ENCODE measurements at regions not wholly inside any gene's neighbourhood (a gene's known extent, or its start where the extent isn't known, plus 50 kb on each side); places are given as distances from the start of the nearest gene placed in this dataset.

- WGBS, 2 donors, result 74 to 90% methylated on average over 3 of the region's 3 CpGs
- intact Hi-C loops (cut with DNase I; ENCODE audit: low total_unique reads), result no loop called here
- no peak overlapping the region for H3K4me3 ChIP-seq (ENCODE audit: low read depth, poor library complexity, severe bottlenecking)
- no peak for TF ChIP-seq POLR2A (IDR thresholded peaks at IDR 0.05)
- no peak for TF ChIP-seq CTCF (IDR thresholded peaks at IDR 0.05)
- DNase-seq (ENCODE audit: low spot score in 2 of 2), result no peak
Measured at GRCh38 chr10:28849309-28849708, 172.0 kb downstream of the BAMBI start.

- intact Hi-C loops (cut with DNase I; ENCODE audit: low total_unique reads), result no loop called here
- no peak overlapping the region for H3K4me3 ChIP-seq (ENCODE audit: low read depth, poor library complexity, severe bottlenecking)
- no peak for DNase-seq (ENCODE audit: low spot score in 2 of 2)
- TF ChIP-seq POLR2A (IDR thresholded peaks at IDR 0.05) (no peak), CTCF (IDR thresholded peaks at IDR 0.05) (no peak)
- 72 to 74% methylated on average over 4 of the region's 4 CpGs for WGBS, 2 donors
Measured at GRCh38 chr10:28849821-28850220, 172.5 kb downstream of the BAMBI start.

- H3K4me3 ChIP-seq (ENCODE audit: low read depth, poor library complexity, severe bottlenecking), result no peak overlapping the region
- intact Hi-C loops (cut with DNase I; ENCODE audit: low total_unique reads), result no loop called here
- TF ChIP-seq CTCF (IDR thresholded peaks at IDR 0.05), result no peak
- no peak for TF ChIP-seq POLR2A (IDR thresholded peaks at IDR 0.05)
- DNase-seq (ENCODE audit: low spot score in 2 of 2), result no peak
- WGBS, 2 donors, result 85 to 88% methylated on average over 6 of the region's 6 CpGs
Measured at GRCh38 chr10:28850784-28851183, 173.5 kb downstream of the BAMBI start.

- H3K4me3 ChIP-seq (ENCODE audit: low read depth, poor library complexity, severe bottlenecking), result no peak overlapping the region
- intact Hi-C loops (cut with DNase I; ENCODE audit: low total_unique reads), result no loop called here
- DNase-seq (ENCODE audit: low spot score in 2 of 2), result no peak
- TF ChIP-seq CTCF (IDR thresholded peaks at IDR 0.05) (no peak), POLR2A (IDR thresholded peaks at IDR 0.05) (no peak)
- 37 to 39% methylated on average over 5 of the region's 5 CpGs for WGBS, 2 donors
Measured at GRCh38 chr10:28853195-28853594, 175.9 kb downstream of the BAMBI start.

GRCh38 chr10:28857164-28857563 lies 179.8 kb downstream of the BAMBI start:
- H3K4me3 ChIP-seq (ENCODE audit: low read depth, poor library complexity, severe bottlenecking), result no peak overlapping the region
- 94 to 95% methylated on average over 2 of the region's 2 CpGs for WGBS, 2 donors
- intact Hi-C loops (cut with DNase I; ENCODE audit: low total_unique reads), result no loop called here
- no peak for DNase-seq (ENCODE audit: low spot score in 2 of 2)
- TF ChIP-seq POLR2A (IDR thresholded peaks at IDR 0.05), result no peak
- no peak for TF ChIP-seq CTCF (IDR thresholded peaks at IDR 0.05)

GRCh38 chr10:28858646-28859045 lies 181.3 kb downstream of the BAMBI start:
- TF ChIP-seq POLR2A (IDR thresholded peaks at IDR 0.05), result no peak
- TF ChIP-seq CTCF (IDR thresholded peaks at IDR 0.05), result no peak
- H3K4me3 ChIP-seq (ENCODE audit: low read depth, poor library complexity, severe bottlenecking), result no peak overlapping the region
- intact Hi-C loops (cut with DNase I; ENCODE audit: low total_unique reads), result loop anchor here (1.0 kb wide), 1 partner anchor 37 kb away; no protein-coding TSS in a partner anchor
- no peak for DNase-seq (ENCODE audit: low spot score in 2 of 2)
- 76 to 78% methylated on average over 2 of the region's 2 CpGs for WGBS, 2 donors

All from lower leg skin (tissue), 4 donors.